A673 (cell line): ENCODE measurements at regions not wholly inside any gene's neighbourhood (a gene's known extent, or its start where the extent isn't known, plus 50 kb on each side); places are given as distances from the start of the nearest gene placed in this dataset.

Source experiments
- EZH2 ChIP-seq: fragments of 200-600 bp; sonication (generic); IDR thresholded peaks from 2 replicates; pipeline ENCODE4 v1.6.1; 2017; ENCODE audit warnings: borderline replicate concordance, low read depth, mild to moderate bottlenecking, mixed read lengths, antibody characterized with exemption, low read length; ENCODE audit not compliant: poor library complexity, severe bottlenecking
- TF ChIP-seq, protein P1 (sequence below): fragments of 300-800, 200-600 bp; sonication (generic); conservative IDR thresholded peaks from 2 replicates; pipeline ENCODE4 v1.5.1; 2017; ENCODE audit warnings: low read depth, mild to moderate bottlenecking, antibody characterized with exemption, low read length, moderate library complexity, mixed read lengths

- TF ChIP-seq, protein P1, sequence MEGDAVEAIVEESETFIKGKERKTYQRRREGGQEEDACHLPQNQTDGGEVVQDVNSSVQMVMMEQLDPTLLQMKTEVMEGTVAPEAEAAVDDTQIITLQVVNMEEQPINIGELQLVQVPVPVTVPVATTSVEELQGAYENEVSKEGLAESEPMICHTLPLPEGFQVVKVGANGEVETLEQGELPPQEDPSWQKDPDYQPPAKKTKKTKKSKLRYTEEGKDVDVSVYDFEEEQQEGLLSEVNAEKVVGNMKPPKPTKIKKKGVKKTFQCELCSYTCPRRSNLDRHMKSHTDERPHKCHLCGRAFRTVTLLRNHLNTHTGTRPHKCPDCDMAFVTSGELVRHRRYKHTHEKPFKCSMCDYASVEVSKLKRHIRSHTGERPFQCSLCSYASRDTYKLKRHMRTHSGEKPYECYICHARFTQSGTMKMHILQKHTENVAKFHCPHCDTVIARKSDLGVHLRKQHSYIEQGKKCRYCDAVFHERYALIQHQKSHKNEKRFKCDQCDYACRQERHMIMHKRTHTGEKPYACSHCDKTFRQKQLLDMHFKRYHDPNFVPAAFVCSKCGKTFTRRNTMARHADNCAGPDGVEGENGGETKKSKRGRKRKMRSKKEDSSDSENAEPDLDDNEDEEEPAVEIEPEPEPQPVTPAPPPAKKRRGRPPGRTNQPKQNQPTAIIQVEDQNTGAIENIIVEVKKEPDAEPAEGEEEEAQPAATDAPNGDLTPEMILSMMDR, result no peak
- no peak for TF ChIP-seq EZH2
Observed at GRCh38 chr5:84715091-84715490, 330.4 kb upstream of the EDIL3 start.
